ENCODE measurements at regions not wholly inside any gene's neighbourhood (a gene's known extent, or its start where the extent isn't known, plus 50 kb on each side); places are given as distances from the start of the nearest gene placed in this dataset.

GRCh38 chr1:103162360-103162759 lies 54.0 kb upstream of the COL11A1 start:
- no peak for DNase-seq (ENCODE audit: low read depth, low spot score)
- no peak overlapping the region for H3K4me3 ChIP-seq (ENCODE audit: low read depth, low read length)
- ChIA-PET CTCF (no interaction called here), POLR2A (no interaction called here)
- TF ChIP-seq, protein P1, sequence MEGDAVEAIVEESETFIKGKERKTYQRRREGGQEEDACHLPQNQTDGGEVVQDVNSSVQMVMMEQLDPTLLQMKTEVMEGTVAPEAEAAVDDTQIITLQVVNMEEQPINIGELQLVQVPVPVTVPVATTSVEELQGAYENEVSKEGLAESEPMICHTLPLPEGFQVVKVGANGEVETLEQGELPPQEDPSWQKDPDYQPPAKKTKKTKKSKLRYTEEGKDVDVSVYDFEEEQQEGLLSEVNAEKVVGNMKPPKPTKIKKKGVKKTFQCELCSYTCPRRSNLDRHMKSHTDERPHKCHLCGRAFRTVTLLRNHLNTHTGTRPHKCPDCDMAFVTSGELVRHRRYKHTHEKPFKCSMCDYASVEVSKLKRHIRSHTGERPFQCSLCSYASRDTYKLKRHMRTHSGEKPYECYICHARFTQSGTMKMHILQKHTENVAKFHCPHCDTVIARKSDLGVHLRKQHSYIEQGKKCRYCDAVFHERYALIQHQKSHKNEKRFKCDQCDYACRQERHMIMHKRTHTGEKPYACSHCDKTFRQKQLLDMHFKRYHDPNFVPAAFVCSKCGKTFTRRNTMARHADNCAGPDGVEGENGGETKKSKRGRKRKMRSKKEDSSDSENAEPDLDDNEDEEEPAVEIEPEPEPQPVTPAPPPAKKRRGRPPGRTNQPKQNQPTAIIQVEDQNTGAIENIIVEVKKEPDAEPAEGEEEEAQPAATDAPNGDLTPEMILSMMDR (IDR thresholded peaks at IDR 0.05; ENCODE audit: insufficient read depth, low read length, missing control alignments) = no peak

DNA sequence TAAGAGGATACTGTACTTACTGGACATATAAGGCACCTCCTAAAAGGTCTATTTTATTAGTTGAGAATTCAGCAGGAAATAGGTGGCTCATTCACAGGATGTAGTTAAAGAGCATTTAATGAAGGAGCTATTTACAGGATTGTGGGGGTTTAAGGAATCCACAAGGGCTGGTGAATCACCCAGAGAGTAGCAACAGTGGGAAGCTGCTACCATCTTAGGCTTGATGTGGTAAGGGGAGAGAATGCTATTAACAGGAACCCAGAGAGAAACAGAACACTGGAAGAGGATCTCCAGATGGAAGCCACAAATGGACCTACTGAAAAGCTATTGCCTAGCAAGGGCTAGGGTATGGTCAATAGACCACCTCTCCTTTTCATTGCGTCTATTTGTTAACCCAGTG lies 52.0 kb upstream of the COL11A1 start:
- DNase-seq (ENCODE audit: low read depth, low spot score) = no peak
- ChIA-PET POLR2A (no interaction called here), CTCF (no interaction called here)
- no peak overlapping the region for H3K4me3 ChIP-seq (ENCODE audit: low read depth, low read length)
- TF ChIP-seq, protein P1 (IDR thresholded peaks at IDR 0.05; ENCODE audit: insufficient read depth, low read length, missing control alignments) = no peak

Data from AG04449 (cell line).